ENCODE measurements at regions not wholly inside any gene's neighbourhood (a gene's known extent, or its start where the extent isn't known, plus 50 kb on each side); places are given as distances from the start of the nearest gene placed in this dataset.
"Not testable (repeated sequence)": the region's sequence is repeated elsewhere in the genome, so short reads cannot be mapped to it uniquely, and the experiment has no call there.

DNA sequence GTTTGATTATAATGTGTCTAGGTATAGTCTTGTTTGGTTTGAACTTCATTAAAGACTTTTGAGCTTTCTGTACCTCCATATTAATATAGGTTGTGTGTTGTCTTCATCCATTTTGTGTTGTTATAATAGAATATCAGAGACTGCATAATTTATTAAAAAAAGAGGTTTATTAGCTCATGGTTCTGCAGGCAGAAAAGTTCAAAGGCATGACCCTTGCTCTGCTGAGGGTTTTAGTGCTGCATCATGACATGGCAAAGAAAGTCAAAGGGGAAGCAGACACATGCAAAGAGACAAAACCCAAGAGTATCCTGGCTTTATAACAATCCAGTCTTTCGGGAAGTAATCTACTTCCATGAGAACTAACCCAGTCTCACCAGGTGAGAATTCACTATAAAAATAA, 358.2 kb downstream of the EDEM1 start:
- DNase-seq (ENCODE audit: low spot score) = no peak

DNA sequence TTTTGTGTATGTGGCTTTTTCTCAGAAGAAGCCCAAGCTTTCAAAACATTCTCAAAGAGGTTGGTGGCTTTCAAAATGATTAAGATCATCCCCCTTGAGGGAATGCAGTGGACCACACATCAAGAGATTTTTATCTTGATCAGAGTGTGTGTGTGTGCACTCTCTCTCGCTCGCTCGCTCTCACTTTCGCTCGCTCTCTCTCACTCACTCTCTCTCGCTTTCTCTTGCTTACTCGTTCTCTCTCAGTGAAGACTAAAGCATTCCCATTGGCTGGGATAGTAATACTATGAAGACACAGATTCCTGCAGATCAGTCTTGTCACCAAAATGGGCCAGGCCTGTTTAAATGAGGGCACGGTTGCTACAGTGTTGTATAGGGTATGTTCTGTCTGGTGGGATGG, 365.7 kb downstream of the EDEM1 start:
- no peak for DNase-seq (ENCODE audit: low spot score)

DNA sequence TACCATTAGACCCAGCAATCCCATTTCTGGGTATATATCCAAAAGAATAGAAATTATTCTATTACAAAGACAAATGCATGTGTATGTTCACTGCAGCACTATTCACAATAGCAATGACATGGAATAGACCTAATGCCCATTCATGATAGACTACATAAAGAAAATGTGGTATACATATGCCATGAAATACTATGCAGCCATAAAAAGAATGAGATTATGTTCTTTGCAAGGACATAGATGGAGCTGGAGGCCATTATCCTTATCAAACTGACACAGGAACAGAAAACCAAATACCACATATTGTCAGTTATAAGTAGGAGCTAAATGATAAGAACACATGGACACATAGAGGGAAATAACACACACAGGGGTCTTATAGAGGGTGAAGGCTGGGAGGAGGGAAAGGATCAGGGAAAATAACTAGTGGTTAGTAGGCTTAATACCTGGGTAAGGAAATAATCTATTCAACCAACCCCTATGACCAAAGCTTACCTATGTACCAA, 366.8 kb downstream of the EDEM1 start:
- DNase-seq (ENCODE audit: low spot score) = no peak

DNA sequence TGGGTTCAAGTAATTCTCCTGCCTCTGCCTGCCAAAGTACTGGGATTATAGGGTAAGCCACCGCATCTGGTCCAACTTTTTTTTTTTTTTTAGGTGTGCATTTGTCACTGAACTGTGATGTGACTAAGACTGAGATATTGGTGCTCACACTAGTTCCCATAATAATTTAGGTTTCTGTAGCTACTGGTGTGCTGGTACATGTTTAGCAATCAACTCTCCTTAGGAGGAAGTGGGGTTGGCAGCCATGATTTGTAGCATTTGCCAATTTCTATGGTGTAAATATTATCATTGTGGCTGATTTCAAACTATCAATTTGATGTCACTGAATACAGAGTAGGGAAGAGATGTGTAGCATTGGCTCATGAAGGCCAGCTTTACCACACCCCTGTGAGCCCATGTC, 372.7 kb downstream of the EDEM1 start:
- DNase-seq (ENCODE audit: low spot score) = no peak

DNA sequence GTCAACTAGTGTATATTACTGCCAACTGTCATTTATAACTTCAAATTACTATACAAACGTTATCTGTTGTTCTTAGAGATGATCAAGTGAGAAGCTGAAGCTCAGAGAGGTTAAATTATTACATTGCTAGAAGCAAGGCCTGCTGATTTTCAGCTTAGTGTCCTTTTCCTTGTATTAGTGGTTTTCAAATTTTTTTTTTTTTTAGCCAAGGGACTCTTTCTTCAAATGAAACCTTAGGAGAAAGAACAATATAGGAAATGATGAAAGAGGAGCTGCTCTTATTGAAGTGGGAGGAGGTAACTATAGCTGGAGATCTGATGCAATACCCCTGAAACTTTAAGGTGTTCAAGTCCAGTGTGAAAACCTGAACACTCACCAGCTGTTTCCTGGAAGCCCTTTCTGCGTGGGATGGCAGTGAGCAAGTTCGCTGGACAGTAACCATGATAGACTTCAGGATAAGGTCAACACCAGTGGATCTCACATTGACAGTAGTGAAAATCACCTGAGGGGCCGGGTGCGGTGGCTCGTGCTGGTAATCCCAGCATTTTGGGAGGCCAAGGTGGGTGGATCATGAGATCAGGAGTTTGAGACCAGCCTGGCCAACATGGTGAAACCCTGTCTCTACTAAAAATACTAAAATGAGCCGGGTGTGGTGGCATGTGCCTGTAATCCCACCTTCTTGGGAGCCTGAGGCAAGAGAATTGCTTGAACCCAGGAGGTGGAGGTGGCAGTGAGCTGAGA, 376.2 kb downstream of the EDEM1 start:
- no peak for DNase-seq (ENCODE audit: low spot score)

DNA sequence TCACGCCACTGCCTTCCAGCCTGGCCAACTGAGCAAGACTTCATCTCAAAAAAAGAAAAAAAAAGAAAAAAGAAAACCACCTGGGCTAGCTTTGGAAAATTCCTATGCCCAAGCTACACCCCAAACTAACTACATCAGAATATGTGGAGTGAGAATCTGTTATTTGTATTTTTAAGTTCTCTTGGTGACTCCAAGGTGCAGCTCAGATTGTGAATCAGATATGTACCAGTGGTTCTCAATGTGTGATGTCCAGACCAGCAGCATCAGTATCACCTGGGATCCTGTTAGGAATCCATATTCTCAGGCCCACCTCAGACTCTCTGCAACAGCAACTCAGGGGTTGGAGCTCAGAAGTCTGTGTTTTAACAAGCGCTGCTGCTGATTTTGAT, 376.8 kb downstream of the EDEM1 start:
- DNase-seq (ENCODE audit: low spot score) = no peak

DNA sequence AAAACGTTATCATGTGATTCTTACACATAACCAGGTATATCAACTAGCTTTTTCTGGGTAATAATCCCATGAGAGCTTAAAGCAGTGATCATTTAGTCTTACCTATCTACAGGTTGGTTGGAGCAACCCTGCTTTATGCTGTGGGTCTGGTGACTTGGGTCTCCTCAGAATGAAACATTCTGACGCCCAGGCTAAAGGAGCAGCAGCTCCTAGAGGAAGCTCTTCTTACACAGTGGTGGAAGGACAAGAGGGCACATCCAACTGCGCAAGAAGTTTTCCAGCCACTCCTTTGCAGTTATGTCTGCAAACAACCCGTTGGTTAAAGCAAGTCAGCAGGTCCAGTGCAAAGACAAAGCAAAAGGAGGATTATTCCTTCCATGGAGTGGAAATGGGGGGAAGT, 377.5 kb downstream of the EDEM1 start:
- DNase-seq (ENCODE audit: low spot score) = no peak

DNA sequence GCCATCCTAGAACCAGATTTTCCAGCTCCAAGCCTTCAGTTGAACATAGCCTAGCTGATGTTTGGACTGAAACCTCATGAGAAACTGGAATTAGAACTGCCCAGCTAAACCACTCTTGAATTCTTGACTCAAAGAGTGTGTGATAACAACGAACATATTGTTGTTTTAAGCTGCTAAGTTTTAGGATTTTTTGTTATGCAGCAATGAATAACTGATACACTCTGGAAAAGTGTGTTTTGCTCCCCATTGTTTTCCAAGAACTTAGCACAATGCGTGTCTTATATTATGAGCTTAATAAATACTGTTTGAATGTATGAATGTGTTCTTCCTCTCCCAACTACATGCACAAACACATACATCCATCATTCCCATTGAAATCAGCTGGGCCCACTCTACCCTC, 379.6 kb downstream of the EDEM1 start:
- DNase-seq (ENCODE audit: low spot score) = no peak

DNA sequence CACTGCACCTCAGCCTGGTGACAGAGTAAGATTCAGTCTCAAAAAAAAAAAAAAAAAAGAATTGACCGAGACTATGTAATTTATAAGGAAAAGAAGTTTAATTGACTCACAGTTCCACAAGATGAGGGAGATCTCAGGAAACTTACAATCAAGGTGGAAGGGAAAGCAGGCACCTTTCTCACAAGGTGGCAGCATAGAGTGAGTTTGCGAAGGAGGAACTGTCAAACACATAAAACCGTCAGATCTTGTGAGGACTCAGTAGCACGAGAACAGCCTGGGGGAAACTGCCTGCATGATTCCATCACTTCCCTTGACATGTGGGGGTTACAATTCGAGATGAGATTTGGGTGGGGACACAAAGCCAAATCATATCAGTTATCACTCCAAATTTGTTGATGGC, 380.9 kb downstream of the EDEM1 start:
- DNase-seq (ENCODE audit: low spot score) = no peak

DNA sequence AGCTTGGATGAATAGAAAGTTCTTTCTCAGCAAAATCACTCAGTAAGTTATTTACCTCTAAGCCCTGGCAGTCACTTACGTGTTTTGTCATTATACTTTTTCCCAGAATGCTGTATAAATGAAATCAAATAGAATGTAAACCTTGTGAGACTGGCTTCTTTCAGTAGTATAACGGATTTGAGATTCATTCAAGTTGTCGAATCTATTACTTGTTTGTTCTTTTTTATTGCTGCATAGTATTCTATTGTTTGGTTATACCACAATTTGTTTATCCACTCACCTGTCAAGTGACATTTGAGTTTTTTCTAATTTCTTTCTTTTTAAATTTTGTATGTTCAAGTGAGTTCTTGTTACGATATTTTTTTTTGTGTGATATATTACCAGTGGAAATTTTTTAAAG, 381.6 kb downstream of the EDEM1 start:
- DNase-seq (ENCODE audit: low spot score) = no peak

DNA sequence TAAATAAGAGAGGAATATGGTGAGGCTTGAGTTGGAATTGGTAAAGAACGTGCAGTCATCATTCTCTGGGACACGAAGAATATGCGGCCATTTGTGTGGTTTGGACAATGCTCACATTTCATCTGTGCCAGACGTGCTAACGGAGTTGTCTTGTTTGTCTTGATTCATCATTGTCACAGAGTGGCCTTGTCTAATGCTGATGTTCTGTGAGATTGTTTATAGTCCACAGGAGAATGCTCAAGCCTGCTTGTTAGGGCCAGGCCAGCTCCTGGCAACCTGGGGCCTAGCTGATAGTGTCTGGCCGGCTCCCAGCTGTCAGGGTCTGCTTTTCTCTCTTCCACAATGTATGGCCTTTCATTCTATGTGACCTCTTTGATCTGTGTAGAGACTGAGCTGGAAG, 384.7 kb downstream of the EDEM1 start:
- no peak for DNase-seq (ENCODE audit: low spot score)

DNA sequence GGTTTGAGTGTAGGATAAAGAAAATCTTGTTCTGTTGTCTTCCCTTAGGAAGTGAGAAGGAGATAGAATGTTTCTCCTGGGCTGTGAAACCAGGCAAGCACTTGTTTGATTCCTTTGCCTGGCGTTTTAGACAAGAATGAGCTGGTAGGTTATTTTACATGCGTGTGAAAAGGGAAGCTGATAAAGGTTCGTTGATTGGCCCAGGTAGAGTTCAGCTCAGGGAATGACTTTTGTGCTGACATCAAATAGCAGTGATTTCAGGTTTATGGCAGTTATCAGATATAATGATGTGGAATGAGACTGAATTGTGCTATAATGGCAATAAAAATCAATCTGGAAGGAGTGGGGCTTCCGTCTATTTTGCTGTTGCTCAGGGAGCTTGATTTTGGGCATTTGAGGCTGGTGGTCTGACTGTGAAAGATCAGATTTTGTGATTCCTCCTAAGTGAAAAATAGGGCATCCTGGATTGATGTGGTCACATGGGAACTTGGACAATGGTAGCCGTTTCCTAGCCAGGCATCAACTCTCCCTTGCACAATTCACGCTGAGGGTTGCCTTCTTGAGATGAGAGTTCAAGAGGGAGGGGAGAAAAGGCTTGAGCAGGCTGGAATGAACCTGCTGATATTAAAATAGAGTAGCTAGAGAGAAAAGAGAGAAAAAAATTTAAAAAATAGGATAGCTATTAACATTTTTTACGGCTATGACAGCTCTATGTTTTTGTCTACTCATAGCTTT, 388.9 kb downstream of the EDEM1 start:
- DNase-seq (ENCODE audit: low spot score) = no peak

DNA sequence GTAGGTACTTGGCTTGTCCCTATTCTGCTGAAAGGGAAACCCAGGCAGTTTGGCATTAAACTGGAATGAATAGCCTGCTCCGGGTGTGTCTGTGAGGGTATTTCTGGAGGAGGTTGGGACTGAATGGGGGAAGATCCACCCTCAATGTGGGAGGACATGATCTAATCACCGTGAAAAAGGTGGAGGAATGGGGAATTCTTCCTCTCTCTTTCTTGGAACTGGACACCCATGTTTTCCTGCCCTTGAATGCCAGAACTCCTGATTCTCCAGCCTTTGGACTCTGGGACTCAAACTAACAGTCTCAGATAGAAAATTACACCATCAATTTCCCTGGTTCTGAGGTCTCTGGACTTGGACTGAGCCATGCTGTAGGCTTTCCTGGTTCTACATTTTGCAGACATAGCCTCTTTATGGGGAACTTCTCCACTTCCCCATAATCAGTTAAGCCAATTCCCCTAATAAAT, 391.7 kb downstream of the EDEM1 start:
- no peak for DNase-seq (ENCODE audit: low spot score)

DNA sequence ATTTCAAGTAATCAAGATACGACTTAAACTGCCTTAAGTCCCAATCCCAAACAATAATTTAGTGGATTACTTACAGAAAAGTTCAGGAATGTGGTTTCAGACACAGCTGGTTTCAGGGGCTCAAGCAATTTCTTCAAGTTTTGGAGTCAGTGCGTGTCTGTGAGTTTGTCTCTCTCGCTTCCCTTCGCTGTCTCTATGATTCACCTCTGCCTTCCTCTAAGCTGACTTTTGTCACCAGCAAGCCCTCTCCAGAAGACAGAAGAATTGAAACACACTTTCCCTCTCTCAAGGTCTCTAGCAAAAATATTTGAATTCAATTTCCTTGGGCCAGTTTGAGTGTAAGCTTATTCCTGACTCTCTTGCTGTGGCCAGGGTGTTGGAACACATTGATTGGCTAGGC, 392.4 kb downstream of the EDEM1 start:
- DNase-seq (ENCODE audit: low spot score) = no peak

DNA sequence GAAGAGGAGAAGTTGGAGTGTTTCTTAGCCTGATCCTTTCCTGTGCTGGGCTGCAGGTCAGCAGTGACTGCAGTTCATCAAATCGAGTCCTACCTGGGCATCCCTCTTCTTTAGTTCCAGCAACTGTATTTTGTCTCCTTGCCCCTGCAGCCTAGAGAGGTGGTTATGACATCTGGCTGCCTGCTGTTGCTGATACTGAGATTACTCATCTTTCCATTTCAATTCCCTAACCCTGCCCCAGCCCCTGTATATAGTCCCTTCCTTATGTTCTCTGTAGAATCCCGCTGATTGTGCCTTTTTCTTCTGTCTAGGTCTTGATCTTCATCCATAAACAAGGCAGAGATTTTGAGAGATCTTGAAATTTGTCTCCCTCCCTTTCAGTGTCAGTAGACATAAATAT, 393.3 kb downstream of the EDEM1 start:
- DNase-seq (ENCODE audit: low spot score) = no peak

DNA sequence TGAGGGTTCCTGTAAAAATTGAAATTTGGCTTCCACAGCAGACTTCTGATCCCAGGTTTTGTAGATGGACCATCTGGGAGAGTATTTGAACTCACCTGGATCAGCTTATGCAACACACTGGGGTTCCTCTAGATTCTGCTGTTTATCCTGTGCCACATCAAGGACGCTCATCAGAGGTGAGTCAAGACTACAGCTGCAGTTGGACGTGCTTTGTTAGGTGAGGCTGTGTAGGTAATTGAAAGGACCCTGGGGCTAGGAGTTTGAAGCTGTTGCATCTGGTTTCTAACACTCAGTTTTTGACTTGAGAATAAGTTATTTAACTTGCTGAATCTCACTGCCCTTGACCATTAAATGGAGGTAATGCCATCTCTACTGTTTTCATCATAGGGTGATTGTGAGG, 394.2 kb downstream of the EDEM1 start:
- DNase-seq (ENCODE audit: low spot score) = no peak

DNA sequence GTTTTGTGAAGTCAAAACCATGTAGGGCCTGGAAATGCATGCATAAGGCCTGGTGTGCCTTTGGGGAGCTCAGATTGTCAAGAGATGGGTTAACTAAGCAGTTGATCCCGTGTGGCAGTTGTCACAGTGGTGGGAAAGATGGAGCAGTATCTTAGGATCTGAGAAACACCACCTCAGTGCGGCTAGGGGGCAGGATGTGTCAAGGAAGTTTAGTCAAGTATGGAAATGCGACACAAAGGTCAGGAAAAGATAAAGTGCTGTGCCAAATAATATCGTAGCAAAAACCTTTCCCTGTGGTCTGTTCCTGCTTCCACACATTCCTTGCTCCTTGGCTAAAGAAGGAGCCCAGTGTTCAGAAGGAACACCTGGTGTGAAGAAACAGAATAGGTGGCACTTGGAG, 396.4 kb downstream of the EDEM1 start:
- DNase-seq (ENCODE audit: low spot score) = no peak

DNA sequence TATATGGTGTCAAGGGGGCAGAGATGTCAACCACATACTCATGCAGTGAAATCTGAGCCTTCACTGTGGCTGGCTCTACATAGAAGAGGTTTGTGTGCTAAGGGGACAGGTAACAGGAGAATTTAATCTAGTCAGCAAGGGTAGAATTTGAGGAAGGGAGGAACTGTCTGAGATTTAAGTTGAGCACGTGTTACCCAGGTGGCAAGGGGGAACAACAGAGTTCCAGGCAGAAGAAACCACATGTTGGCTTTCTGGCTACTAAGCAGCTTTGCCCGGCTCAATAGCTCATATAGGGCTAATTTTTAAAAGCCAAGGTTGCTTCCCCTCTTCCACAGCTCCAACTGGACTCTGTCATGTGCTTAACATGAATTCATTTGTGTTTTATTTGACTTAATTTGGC, 397.6 kb downstream of the EDEM1 start:
- no peak for DNase-seq (ENCODE audit: low spot score)

DNA sequence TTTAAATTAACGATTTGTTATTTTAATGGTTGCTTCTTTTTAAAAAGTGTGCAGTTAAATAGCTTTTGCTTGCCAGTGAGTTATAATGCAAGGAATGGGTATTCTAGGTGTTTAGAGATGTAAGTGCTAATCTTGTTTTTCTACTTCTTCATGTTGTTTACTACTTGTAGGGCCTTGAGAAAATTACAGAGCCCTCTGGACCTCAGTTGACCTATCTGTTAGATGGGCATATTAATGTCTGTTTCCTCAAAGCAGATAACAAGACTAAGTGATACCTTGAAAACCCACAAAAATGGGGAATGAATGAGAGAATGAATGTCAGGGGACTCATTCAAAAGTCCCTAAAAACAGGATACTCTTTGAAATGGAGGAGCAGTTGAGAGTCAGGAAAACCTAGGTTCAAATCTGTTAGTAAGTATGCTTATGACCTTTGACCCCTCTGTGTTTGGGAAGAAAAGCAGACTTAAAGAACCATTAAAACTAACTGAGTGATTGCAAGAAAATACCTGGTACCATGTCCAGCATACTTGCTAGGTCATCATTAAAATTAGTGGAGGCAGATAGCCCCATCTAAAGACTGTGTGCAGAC, 419.5 kb downstream of the EDEM1 start:
- no peak for DNase-seq (ENCODE audit: low spot score)

DNA sequence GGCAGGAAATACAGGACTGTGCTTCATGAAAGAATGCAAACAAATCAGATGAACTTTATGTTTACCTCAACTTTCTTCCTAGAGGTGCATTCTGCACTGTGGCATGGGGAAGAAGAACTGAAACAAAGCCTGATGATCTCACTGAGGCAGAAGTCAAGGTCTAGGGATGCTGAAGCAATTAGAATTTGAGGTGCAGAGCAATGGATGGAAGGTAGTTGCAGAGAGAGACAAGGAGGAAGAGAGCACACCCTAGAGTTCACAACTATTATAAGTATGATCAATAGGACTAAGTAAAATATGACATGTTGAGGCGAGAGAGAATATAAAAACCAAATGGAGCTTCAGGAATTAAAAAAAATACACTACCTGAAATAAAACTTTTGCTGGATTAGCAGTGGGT, 420.1 kb downstream of the EDEM1 start:
- DNase-seq (ENCODE audit: low spot score) = no peak

DNA sequence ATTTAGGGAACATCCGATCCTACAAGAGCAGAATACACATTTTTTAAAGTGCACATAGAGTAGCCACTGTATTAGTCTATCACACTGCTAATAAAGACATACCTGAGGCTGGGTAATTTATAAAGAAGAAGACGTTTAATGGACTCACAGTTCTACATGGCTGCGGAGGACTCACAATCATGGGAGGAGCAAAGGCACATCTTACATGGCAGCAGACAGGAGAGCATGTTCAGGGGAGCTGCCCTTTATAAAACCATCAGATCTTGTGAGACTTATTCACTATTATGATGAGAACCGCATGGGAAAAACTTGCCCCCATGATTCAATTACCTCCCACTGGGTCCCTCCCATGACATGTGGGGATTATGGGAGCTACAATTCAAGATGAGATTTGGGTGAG, 421.5 kb downstream of the EDEM1 start:
- not testable (repeated sequence) for DNase-seq (ENCODE audit: low spot score)

DNA sequence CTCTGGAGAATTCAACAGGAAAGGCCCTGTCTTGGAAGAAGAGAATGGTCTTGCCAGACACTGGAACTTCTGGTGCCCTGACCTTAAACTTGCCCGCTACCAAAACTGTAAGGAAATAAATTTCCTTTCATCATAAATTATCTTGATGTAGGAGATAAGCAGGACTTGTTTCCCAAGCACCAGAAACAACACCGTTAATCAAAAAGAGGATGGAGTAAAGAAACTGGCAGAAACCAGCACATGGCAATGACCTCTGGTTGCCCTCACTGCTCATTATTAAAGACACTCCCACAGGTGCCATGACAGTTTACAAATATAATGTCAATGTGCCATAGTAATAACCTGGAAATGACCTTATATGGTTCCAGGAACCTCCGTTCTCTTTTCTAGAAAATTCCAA, 426.1 kb downstream of the EDEM1 start:
- no peak for DNase-seq (ENCODE audit: low spot score)

DNA sequence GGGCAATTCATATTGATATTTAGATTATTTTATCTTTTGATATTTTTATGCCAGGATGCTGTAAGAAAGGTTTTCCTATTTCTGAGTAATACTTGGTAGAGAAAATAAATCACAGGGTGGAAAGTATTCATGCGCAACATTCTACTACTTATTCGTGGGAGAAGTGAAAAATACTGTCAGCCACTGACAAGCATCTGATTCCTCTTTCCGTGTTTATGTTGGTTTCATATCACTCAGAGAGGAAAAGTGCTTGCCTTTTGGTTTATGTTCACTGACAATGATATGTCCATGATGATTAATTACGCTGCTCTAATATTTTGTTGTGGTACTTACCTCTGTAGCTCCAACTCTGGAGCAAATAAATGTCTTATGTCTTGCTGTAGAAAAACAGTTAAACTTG, 429.4 kb downstream of the EDEM1 start:
- no peak for DNase-seq (ENCODE audit: low spot score)
